Fibroblast of mammary gland (primary cell): ENCODE measurements at regions not wholly inside any gene's neighbourhood (a gene's known extent, or its start where the extent isn't known, plus 50 kb on each side); places are given as distances from the start of the nearest gene placed in this dataset.
"Not testable (repeated sequence)": the region's sequence is repeated elsewhere in the genome, so short reads cannot be mapped to it uniquely, and the experiment has no call there.

ENCODE experiments used
- DNase-seq: peaks from one replicate; pipeline ENCODE4 v3.0.0-alpha.2; 2010; ENCODE audit warnings: low read depth
- H3K4me3 ChIP-seq: 2 replicates; pipeline ENCODE4 v1.5.1; 2011; ENCODE audit warnings: low read depth, mild to moderate bottlenecking, low read length, moderate library complexity; ENCODE audit not compliant: control insufficient read depth
- CTCF ChIP-seq: conservative IDR thresholded peaks from 2 replicates; pipeline ENCODE4 v1.5.1; 2011; ENCODE audit warnings: low read depth, low read length, inconsistent platforms; ENCODE audit not compliant: control insufficient read depth, insufficient read depth

- DNase-seq, result peak; percentile 34
- no peak for TF ChIP-seq CTCF
- H3K4me3 ChIP-seq, result no peak overlapping the region
Observed at GRCh38 chr1:184881941-184882913, 92.1 kb downstream of the NIBAN1 start.

- no peak overlapping the region for H3K4me3 ChIP-seq
- no peak for TF ChIP-seq CTCF
- DNase-seq, result no peak
Observed at GRCh38 chr1:184879876-184880557, 94.3 kb downstream of the NIBAN1 start.

GRCh38 chr1:184878602-184879001 lies 95.7 kb downstream of the NIBAN1 start:
- no peak for TF ChIP-seq CTCF
- DNase-seq, result no peak
- no peak overlapping the region for H3K4me3 ChIP-seq

GRCh38 chr1:184878002-184878401 lies 96.3 kb downstream of the NIBAN1 start:
- DNase-seq, result no peak

GRCh38 chr1:184876015-184876414 lies 98.3 kb downstream of the NIBAN1 start:
- H3K4me3 ChIP-seq, DNase-seq: not testable (repeated sequence)

More at GRCh38 chr1:184878002-184878401, 96.3 kb downstream of the NIBAN1 start:
- H3K4me3 ChIP-seq, result no peak overlapping the region
- no peak for TF ChIP-seq CTCF

GRCh38 chr1:184875218-184875617 lies 99.1 kb downstream of the NIBAN1 start:
- H3K4me3 ChIP-seq, result no peak overlapping the region
- no peak for TF ChIP-seq CTCF
- no peak for DNase-seq

- H3K4me3 ChIP-seq, result no peak overlapping the region
- no peak for DNase-seq
- no peak for TF ChIP-seq CTCF
Observed at GRCh38 chr1:184870319-184870718, 104.0 kb downstream of the NIBAN1 start.
